ENCODE measurements at regions not wholly inside any gene's neighbourhood (a gene's known extent, or its start where the extent isn't known, plus 50 kb on each side); places are given as distances from the start of the nearest gene placed in this dataset.

- Mint-ChIP-seq H3K9me3 (no peaks in the 10 kb centered on the region), H3K27ac (no peak overlapping the region), H3K4me3 (no peak overlapping the region), H3K27me3 (no peaks in the 10 kb centered on the region), H3K36me3 (ENCODE audit: low read depth) (no peaks in the 10 kb centered on the region), H3K4me1 (ENCODE audit: low read depth) (no peaks in the 10 kb centered on the region)
- H3K4me1 ChIP-seq (ENCODE audit: insufficient read depth, low read length), result no peaks in the 10 kb centered on the region
- ChIA-PET CTCF (no interaction called here), POLR2A (no interaction called here)
- no peaks in the 10 kb centered on the region for H3K9me3 ChIP-seq (ENCODE audit: control insufficient read depth in 1 of 2, insufficient read depth in 1 of 2, low read length in 2 of 2)
- intact Hi-C loops (cut with DNase I, micrococcal nuclease), result no loop called here
- no peak overlapping the region for H3K4me3 ChIP-seq (ENCODE audit: low read length)
- ATAC-seq (ENCODE audit: poor library complexity), result no peak
- no peaks in the 10 kb centered on the region for H3K27me3 ChIP-seq (ENCODE audit: control insufficient read depth in 1 of 2, insufficient read depth in 2 of 2, low read length in 2 of 2)
- H3K36me3 ChIP-seq (ENCODE audit: insufficient read depth, low read length), result no peaks in the 10 kb centered on the region
- TF ChIP-seq CTCF (IDR thresholded peaks at IDR 0.05), result no peak
- no peak for DNase-seq
- no peak overlapping the region for H3K27ac ChIP-seq (ENCODE audit: low read depth in 1 of 2, low read length in 2 of 2)
These were observed 70.0 kb upstream of the UBE2E1 start for GRCh38 chr3:23735535-23736326.

- H3K4me1 Mint-ChIP-seq (ENCODE audit: low read depth), result no peaks in the 10 kb centered on the region
- ChIA-PET CTCF (no interaction called here), POLR2A (no interaction called here)
- Histone ChIP-seq H3K4me3 (ENCODE audit: low read length) (no peak overlapping the region), H3K27ac (ENCODE audit: low read depth in 1 of 2, low read length in 2 of 2) (no peak overlapping the region), H3K9me3 (ENCODE audit: control insufficient read depth in 1 of 2, insufficient read depth in 1 of 2, low read length in 2 of 2) (no peaks in the 10 kb centered on the region), H3K4me1 (ENCODE audit: insufficient read depth, low read length) (no peaks in the 10 kb centered on the region), H3K36me3 (ENCODE audit: insufficient read depth, low read length) (no peaks in the 10 kb centered on the region), H3K27me3 (ENCODE audit: control insufficient read depth in 1 of 2, insufficient read depth in 2 of 2, low read length in 2 of 2) (no peaks in the 10 kb centered on the region)
- no peak for TF ChIP-seq CTCF (IDR thresholded peaks at IDR 0.05)
- intact Hi-C loops (cut with DNase I, micrococcal nuclease), result no loop called here
- no peaks in the 10 kb centered on the region for H3K27me3 Mint-ChIP-seq
- H3K36me3 Mint-ChIP-seq (ENCODE audit: low read depth), result no peaks in the 10 kb centered on the region
- H3K9me3 Mint-ChIP-seq, result no peaks in the 10 kb centered on the region
- ATAC-seq (ENCODE audit: poor library complexity) (no peak), DNase-seq (no peak)
- H3K27ac Mint-ChIP-seq, result no peak overlapping the region
- no peak overlapping the region for H3K4me3 Mint-ChIP-seq
These were observed 66.8 kb upstream of the UBE2E1 start for GRCh38 chr3:23738944-23739343.

GRCh38 chr3:23739536-23739935, 66.2 kb upstream of the UBE2E1 start:
- H3K4me1 Mint-ChIP-seq (ENCODE audit: low read depth), result no peaks in the 10 kb centered on the region
- H3K27me3 Mint-ChIP-seq, result no peaks in the 10 kb centered on the region
- no peak overlapping the region for H3K4me3 Mint-ChIP-seq
- H3K36me3 ChIP-seq (ENCODE audit: insufficient read depth, low read length), result no peaks in the 10 kb centered on the region
- peak in 2 of 14 experiments; percentile 43 to 47 for DNase-seq
- no peak overlapping the region for H3K27ac ChIP-seq (ENCODE audit: low read depth in 1 of 2, low read length in 2 of 2)
- POLR2A ChIA-PET, result no interaction called here
- ATAC-seq (ENCODE audit: poor library complexity), result no peak
- TF ChIP-seq CTCF (IDR thresholded peaks at IDR 0.05), result no peak
- intact Hi-C loops (cut with DNase I, micrococcal nuclease), result no loop called here
- H3K27ac Mint-ChIP-seq, result no peak overlapping the region
- no peaks in the 10 kb centered on the region for H3K9me3 Mint-ChIP-seq
- no peak overlapping the region for H3K4me3 ChIP-seq (ENCODE audit: low read length)
- H3K36me3 Mint-ChIP-seq (ENCODE audit: low read depth), result no peaks in the 10 kb centered on the region
- CTCF ChIA-PET, result no interaction called here
- H3K9me3 ChIP-seq (ENCODE audit: control insufficient read depth in 1 of 2, insufficient read depth in 1 of 2, low read length in 2 of 2), result no peaks in the 10 kb centered on the region
- no peaks in the 10 kb centered on the region for H3K27me3 ChIP-seq (ENCODE audit: control insufficient read depth in 1 of 2, insufficient read depth in 2 of 2, low read length in 2 of 2)
- H3K4me1 ChIP-seq (ENCODE audit: insufficient read depth, low read length), result no peaks in the 10 kb centered on the region
